HG03342 (cell line): ENCODE measurements at regions not wholly inside any gene's neighbourhood (a gene's known extent, or its start where the extent isn't known, plus 50 kb on each side); places are given as distances from the start of the nearest gene placed in this dataset.

Experiments used
- ATAC-seq: cut with Tn5 transposase; IDR thresholded peaks from one replicate; pipeline ENCODE4 v1.9.1; 2021; ENCODE audit warnings: mild to moderate bottlenecking, moderate library complexity; ENCODE audit not compliant: unreplicated experiment

- ATAC-seq = no peak
Measured at GRCh38 chr10:128630787-128631252, 504.6 kb upstream of the MKI67 start.

GRCh38 chr10:128631801-128632241 lies 505.6 kb upstream of the MKI67 start:
- ATAC-seq = no peak

GRCh38 chr10:128632694-128633093 lies 506.5 kb upstream of the MKI67 start:
- no peak for ATAC-seq

GRCh38 chr10:128633864-128634540 lies 507.8 kb upstream of the MKI67 start:
- ATAC-seq = no peak

GRCh38 chr10:128642023-128642422 lies 515.8 kb upstream of the MKI67 start:
- no peak for ATAC-seq

GRCh38 chr10:128642502-128642901 lies 516.3 kb upstream of the MKI67 start:
- no peak for ATAC-seq

GRCh38 chr10:128643658-128644057 lies 517.4 kb upstream of the MKI67 start:
- ATAC-seq = no peak

- ATAC-seq = no peak
Measured at GRCh38 chr10:128645486-128645885, 519.3 kb upstream of the MKI67 start.

GRCh38 chr10:128646956-128647355 lies 520.7 kb upstream of the MKI67 start:
- no peak for ATAC-seq

GRCh38 chr10:128657548-128657947 lies 531.3 kb upstream of the MKI67 start:
- ATAC-seq = no peak

- ATAC-seq = no peak
Measured at GRCh38 chr10:128660726-128661125, 534.5 kb upstream of the MKI67 start.

- no peak for ATAC-seq
Measured at GRCh38 chr10:128661404-128662197, 535.4 kb upstream of the MKI67 start.

GRCh38 chr10:128662520-128662919 lies 536.3 kb upstream of the MKI67 start:
- no peak for ATAC-seq

GRCh38 chr10:128664729-128665128 lies 538.5 kb upstream of the MKI67 start:
- ATAC-seq = no peak

- ATAC-seq = no peak
Measured at GRCh38 chr10:128675405-128675804, 549.2 kb upstream of the MKI67 start.

- no peak for ATAC-seq
Measured at GRCh38 chr10:128680116-128680515, 553.9 kb upstream of the MKI67 start.

- no peak for ATAC-seq
Measured at GRCh38 chr10:128684215-128684614, 558.0 kb upstream of the MKI67 start.

GRCh38 chr10:128686630-128687278 lies 560.5 kb upstream of the MKI67 start:
- no peak for ATAC-seq

- ATAC-seq = no peak
Measured at GRCh38 chr10:128687408-128687807, 561.2 kb upstream of the MKI67 start.

- ATAC-seq = no peak
Measured at GRCh38 chr10:128687927-128688549, 561.8 kb upstream of the MKI67 start.

- no peak for ATAC-seq
Measured at GRCh38 chr10:128689667-128690066, 563.4 kb upstream of the MKI67 start.
